ENCODE measurements at regions not wholly inside any gene's neighbourhood (a gene's known extent, or its start where the extent isn't known, plus 50 kb on each side); places are given as distances from the start of the nearest gene placed in this dataset.

DNA sequence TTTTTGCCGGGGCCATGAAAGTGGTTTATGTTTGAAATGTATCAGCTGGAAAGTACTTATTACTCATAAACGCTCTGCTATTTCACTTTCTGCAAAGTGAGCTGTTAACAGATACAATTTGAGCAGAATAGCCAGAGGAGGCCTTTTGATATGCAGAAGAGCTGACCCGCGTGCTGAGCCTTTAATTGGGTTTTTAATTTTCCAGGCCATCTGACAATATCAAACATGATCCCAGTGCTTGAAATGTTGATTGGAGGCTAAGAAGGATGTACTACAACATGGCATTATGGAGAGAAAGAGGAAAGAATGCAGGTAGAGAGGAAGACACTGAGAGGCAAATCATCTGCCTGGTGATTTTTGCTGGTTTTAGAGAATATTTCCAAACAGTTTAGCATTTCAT is 261.3 kb upstream of the MEIS2 start (continued):
- TF ChIP-seq, protein P1, sequence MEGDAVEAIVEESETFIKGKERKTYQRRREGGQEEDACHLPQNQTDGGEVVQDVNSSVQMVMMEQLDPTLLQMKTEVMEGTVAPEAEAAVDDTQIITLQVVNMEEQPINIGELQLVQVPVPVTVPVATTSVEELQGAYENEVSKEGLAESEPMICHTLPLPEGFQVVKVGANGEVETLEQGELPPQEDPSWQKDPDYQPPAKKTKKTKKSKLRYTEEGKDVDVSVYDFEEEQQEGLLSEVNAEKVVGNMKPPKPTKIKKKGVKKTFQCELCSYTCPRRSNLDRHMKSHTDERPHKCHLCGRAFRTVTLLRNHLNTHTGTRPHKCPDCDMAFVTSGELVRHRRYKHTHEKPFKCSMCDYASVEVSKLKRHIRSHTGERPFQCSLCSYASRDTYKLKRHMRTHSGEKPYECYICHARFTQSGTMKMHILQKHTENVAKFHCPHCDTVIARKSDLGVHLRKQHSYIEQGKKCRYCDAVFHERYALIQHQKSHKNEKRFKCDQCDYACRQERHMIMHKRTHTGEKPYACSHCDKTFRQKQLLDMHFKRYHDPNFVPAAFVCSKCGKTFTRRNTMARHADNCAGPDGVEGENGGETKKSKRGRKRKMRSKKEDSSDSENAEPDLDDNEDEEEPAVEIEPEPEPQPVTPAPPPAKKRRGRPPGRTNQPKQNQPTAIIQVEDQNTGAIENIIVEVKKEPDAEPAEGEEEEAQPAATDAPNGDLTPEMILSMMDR (IDR thresholded peaks at IDR 0.05) = no peak
- TF ChIP-seq SMC3 (IDR thresholded peaks at IDR 0.05; ENCODE audit: low read depth, low read length) (no peak; the same call in 1 of the 2 replicates), RAD21 (IDR thresholded peaks at IDR 0.05; ENCODE audit: low read length) (peak; percentile 48; the same call in 1 of the 2 replicates), TCF12 (IDR thresholded peaks at IDR 0.05) (no peak), NRF1 (IDR thresholded peaks at IDR 0.05; ENCODE audit: low read depth, low read length) (no peak), GABPA (IDR thresholded peaks at IDR 0.05; ENCODE audit: low read depth) (no peak), MEF2A (IDR thresholded peaks at IDR 0.05; ENCODE audit: borderline replicate concordance, low read depth) (no peak), EP300 (IDR thresholded peaks at IDR 0.05; ENCODE audit: borderline replicate concordance in 1 of 2, low read depth in 1 of 2, low read length in 1 of 2) (peak in 1 of 2 experiments; percentile 90; a peak in 2 of 4 replicates), RCOR1 (IDR thresholded peaks at IDR 0.05; ENCODE audit: low read length) (peak; percentile 87), NFIC (IDR thresholded peaks at IDR 0.05; ENCODE audit: borderline replicate concordance) (no peak), SIN3A (IDR thresholded peaks at IDR 0.05; ENCODE audit: borderline replicate concordance, low read depth, low read length) (no peak), POLR2AphosphoS5 (IDR thresholded peaks at IDR 0.05; ENCODE audit: low read depth, low read length) (no peak)
- TF ChIP-seq, protein P2, sequence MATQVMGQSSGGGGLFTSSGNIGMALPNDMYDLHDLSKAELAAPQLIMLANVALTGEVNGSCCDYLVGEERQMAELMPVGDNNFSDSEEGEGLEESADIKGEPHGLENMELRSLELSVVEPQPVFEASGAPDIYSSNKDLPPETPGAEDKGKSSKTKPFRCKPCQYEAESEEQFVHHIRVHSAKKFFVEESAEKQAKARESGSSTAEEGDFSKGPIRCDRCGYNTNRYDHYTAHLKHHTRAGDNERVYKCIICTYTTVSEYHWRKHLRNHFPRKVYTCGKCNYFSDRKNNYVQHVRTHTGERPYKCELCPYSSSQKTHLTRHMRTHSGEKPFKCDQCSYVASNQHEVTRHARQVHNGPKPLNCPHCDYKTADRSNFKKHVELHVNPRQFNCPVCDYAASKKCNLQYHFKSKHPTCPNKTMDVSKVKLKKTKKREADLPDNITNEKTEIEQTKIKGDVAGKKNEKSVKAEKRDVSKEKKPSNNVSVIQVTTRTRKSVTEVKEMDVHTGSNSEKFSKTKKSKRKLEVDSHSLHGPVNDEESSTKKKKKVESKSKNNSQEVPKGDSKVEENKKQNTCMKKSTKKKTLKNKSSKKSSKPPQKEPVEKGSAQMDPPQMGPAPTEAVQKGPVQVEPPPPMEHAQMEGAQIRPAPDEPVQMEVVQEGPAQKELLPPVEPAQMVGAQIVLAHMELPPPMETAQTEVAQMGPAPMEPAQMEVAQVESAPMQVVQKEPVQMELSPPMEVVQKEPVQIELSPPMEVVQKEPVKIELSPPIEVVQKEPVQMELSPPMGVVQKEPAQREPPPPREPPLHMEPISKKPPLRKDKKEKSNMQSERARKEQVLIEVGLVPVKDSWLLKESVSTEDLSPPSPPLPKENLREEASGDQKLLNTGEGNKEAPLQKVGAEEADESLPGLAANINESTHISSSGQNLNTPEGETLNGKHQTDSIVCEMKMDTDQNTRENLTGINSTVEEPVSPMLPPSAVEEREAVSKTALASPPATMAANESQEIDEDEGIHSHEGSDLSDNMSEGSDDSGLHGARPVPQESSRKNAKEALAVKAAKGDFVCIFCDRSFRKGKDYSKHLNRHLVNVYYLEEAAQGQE (IDR thresholded peaks at IDR 0.05; ENCODE audit: low read depth, low read length) = no peak

DNA sequence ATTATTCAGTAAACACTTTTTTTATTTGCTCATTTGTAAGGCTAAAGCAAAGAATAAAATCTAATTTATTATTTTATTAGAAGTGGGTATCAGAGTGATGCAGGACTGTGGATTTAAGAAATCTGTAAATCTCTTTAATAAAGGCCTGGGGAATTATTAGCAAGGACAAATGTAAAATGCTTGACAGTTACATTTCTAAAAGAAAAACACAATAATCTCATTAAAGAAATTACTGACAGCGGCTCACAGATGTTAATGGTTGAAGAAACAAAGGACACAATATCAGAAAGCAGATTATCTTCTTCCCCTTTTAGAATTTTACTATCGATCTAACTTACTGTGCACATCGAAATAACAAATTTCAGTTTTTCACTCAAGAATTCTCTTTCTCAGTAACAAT is 262.1 kb upstream of the MEIS2 start:
- no peaks in the 10 kb centered on the region for H3K36me3 ChIP-seq (replicated peaks in 1 of 2; ENCODE audit: control insufficient read depth in 1 of 2, insufficient read depth in 2 of 2, low read length in 1 of 2)
- H3K4me2 ChIP-seq = no peak overlapping the region
- H3K9me2 ChIP-seq = no peaks in the 10 kb centered on the region
- DNase-seq = peak; percentile 11
- no peaks in the 10 kb centered on the region for H3K79me2 ChIP-seq (ENCODE audit: insufficient read depth)
- H3K4me1 ChIP-seq (ENCODE audit: control insufficient read depth in 1 of 2, insufficient read depth in 2 of 2, low read depth in 1 of 2, low read length in 1 of 2) = peaks cover 0 to 21% of the 10 kb centered on the region in 2 experiments; a peak in 2 of 4 replicates
- H3K27ac ChIP-seq (ENCODE audit: low read depth in 2 of 2, low read length in 1 of 2) = peak overlapping the region in 1 of 2 experiments; percentile 98; a peak in 2 of 4 replicates
- H3K9me3 ChIP-seq = no peaks in the 10 kb centered on the region
- no peaks in the 10 kb centered on the region for H3K27me3 ChIP-seq (ENCODE audit: insufficient read depth)
- no peak overlapping the region for H3K4me3 ChIP-seq (ENCODE audit: low read depth in 2 of 2, low read length in 1 of 2)
- ChIA-PET POLR2A (interaction anchor here (0.9 to 1.6 kb wide), 3 partner anchors 35 to 432 kb away, joined by 3 to 8 read pairs (median 5); no protein-coding TSS in a partner anchor), CTCF (interaction anchor here (0.7 to 1.8 kb wide), 5 partner anchors 35 to 518 kb away, joined by 3 to 12 read pairs (median 3); no protein-coding TSS in a partner anchor)
- no peaks in the 10 kb centered on the region for H4K20me1 ChIP-seq (ENCODE audit: insufficient read depth)
- WGBS (ENCODE audit: low lambda C conversion rate) = 30% methylated on average over 3 of the region's 3 CpGs
- H2AFZ ChIP-seq (ENCODE audit: low read depth) = no peak overlapping the region
- no peak overlapping the region for H3K9ac ChIP-seq
- H3F3A ChIP-seq (replicated peaks; ENCODE audit: insufficient read depth) = no peaks in the 10 kb centered on the region
- TF ChIP-seq, protein P3, sequence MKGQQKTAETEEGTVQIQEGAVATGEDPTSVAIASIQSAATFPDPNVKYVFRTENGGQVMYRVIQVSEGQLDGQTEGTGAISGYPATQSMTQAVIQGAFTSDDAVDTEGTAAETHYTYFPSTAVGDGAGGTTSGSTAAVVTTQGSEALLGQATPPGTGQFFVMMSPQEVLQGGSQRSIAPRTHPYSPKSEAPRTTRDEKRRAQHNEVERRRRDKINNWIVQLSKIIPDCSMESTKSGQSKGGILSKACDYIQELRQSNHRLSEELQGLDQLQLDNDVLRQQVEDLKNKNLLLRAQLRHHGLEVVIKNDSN (IDR thresholded peaks at IDR 0.05; ENCODE audit: borderline replicate concordance, low read depth) = no peak
- TF ChIP-seq, protein P4, sequence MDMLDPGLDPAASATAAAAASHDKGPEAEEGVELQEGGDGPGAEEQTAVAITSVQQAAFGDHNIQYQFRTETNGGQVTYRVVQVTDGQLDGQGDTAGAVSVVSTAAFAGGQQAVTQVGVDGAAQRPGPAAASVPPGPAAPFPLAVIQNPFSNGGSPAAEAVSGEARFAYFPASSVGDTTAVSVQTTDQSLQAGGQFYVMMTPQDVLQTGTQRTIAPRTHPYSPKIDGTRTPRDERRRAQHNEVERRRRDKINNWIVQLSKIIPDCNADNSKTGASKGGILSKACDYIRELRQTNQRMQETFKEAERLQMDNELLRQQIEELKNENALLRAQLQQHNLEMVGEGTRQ (IDR thresholded peaks at IDR 0.05; ENCODE audit: borderline replicate concordance, low read depth, low read length) = no peak
- TF ChIP-seq NFIC (IDR thresholded peaks at IDR 0.05; ENCODE audit: borderline replicate concordance) (no peak), NRF1 (IDR thresholded peaks at IDR 0.05; ENCODE audit: low read depth, low read length) (no peak), FOXJ3 (CRISPR knock-in tag; IDR thresholded peaks at IDR 0.05) (no peak), RAD21 (IDR thresholded peaks at IDR 0.05; ENCODE audit: low read length) (peak; percentile 26; the same call in 1 of the 2 replicates), RCOR1 (IDR thresholded peaks at IDR 0.05; ENCODE audit: low read length) (peak; percentile 85), YY1 (IDR thresholded peaks at IDR 0.05; ENCODE audit: low read depth) (no peak), RXRA (IDR thresholded peaks at IDR 0.05; ENCODE audit: borderline replicate concordance, low read depth) (no peak), CHD2 (IDR thresholded peaks at IDR 0.05; ENCODE audit: low read length, partially characterized antibody) (peak; percentile 50), TCF12 (IDR thresholded peaks at IDR 0.05) (peak; percentile 40), EP300 (IDR thresholded peaks at IDR 0.05; ENCODE audit: borderline replicate concordance in 1 of 2, low read depth in 1 of 2, low read length in 1 of 2) (peak in 1 of 2 experiments; percentile 99; a peak in 2 of 4 replicates)
- TF ChIP-seq, protein P5, sequence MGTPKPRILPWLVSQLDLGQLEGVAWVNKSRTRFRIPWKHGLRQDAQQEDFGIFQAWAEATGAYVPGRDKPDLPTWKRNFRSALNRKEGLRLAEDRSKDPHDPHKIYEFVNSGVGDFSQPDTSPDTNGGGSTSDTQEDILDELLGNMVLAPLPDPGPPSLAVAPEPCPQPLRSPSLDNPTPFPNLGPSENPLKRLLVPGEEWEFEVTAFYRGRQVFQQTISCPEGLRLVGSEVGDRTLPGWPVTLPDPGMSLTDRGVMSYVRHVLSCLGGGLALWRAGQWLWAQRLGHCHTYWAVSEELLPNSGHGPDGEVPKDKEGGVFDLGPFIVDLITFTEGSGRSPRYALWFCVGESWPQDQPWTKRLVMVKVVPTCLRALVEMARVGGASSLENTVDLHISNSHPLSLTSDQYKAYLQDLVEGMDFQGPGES (IDR thresholded peaks at IDR 0.05; ENCODE audit: low read depth, low read length) = no peak
- TF ChIP-seq, protein P6, sequence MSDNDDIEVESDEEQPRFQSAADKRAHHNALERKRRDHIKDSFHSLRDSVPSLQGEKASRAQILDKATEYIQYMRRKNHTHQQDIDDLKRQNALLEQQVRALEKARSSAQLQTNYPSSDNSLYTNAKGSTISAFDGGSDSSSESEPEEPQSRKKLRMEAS (IDR thresholded peaks at IDR 0.05; ENCODE audit: low read depth) = no peak

Measured in SK-N-SH (cell line).